Spleen (tissue), 7 donors: ENCODE measurements at regions not wholly inside any gene's neighbourhood (a gene's known extent, or its start where the extent isn't known, plus 50 kb on each side); places are given as distances from the start of the nearest gene placed in this dataset.
"Not testable (repeated sequence)": the region's sequence is repeated elsewhere in the genome, so short reads cannot be mapped to it uniquely, and the experiment has no call there.

Experiments
- POLR2A ChIP-seq, 3 donors: fragments of 450-650 bp; IDR thresholded peaks; one replicate each; pipeline ENCODE4 v1.5.1; 2017; ENCODE audit warnings: antibody characterized with exemption in 3 of 3, mild to moderate bottlenecking in 1 of 3
- POLR2AphosphoS5 ChIP-seq, 3 donors: sonication (generic); formaldehyde crosslinking; IDR thresholded peaks; one replicate each; pipeline ENCODE4 v1.5.1; 2017; ENCODE audit warnings: antibody characterized with exemption in 3 of 3
- TF ChIP-seq, protein P1 (sequence below), 11 experiments: fragments of 200-600 bp in 7 of 11; fragments of 450-650 bp in 4 of 11; sonication (generic) in 4 of 11; IDR thresholded peaks in 8 of 11; conservative IDR thresholded peaks in 3 of 11; 1 replicate in 7 of 11; 2 replicates in 4 of 11; pipeline versions ENCODE4 v1.4.0 to v1.8.0; 2016 to 2021; ENCODE audit warnings: antibody characterized with exemption in 11 of 11, inconsistent platforms in 4 of 11, mild to moderate bottlenecking in 1 of 11
- donor health status: DM: no; HTN: no; CAD: no; lungs with moderate emphysema.
- donor health status: DM: no; HTN: no; CAD: no.
- donor health status: DM: no; HTN: no; CAD: no.

DNA sequence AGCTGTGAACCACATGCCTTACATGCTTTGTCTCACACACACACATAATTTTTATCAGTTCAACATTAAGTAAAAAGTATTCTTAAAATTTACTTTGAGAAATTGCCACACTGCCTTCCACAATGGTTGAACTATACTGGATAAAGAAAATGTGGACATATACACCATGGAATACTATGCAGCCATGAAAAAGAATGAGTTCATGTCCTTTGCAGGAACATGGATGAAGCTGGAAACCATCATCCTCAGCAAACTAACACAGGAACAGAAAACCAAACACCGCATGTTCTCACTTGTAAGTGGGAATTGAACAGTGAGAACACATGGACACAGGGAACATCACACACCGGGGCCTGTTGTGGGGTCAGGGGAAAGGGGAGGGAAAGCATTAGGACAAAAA lies 774.9 kb upstream of the RAB6C start:
- TF ChIP-seq, protein P1, sequence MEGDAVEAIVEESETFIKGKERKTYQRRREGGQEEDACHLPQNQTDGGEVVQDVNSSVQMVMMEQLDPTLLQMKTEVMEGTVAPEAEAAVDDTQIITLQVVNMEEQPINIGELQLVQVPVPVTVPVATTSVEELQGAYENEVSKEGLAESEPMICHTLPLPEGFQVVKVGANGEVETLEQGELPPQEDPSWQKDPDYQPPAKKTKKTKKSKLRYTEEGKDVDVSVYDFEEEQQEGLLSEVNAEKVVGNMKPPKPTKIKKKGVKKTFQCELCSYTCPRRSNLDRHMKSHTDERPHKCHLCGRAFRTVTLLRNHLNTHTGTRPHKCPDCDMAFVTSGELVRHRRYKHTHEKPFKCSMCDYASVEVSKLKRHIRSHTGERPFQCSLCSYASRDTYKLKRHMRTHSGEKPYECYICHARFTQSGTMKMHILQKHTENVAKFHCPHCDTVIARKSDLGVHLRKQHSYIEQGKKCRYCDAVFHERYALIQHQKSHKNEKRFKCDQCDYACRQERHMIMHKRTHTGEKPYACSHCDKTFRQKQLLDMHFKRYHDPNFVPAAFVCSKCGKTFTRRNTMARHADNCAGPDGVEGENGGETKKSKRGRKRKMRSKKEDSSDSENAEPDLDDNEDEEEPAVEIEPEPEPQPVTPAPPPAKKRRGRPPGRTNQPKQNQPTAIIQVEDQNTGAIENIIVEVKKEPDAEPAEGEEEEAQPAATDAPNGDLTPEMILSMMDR (IDR thresholded peaks at IDR 0.05 in 8 of 11, conservative IDR thresholded peaks at IDR 0.05 in 3 of 11), result not testable (repeated sequence)
- not testable (repeated sequence) for TF ChIP-seq POLR2A, POLR2AphosphoS5 (IDR thresholded peaks at IDR 0.05)
